Panc1 (cell line): ENCODE measurements at regions not wholly inside any gene's neighbourhood (a gene's known extent, or its start where the extent isn't known, plus 50 kb on each side); places are given as distances from the start of the nearest gene placed in this dataset.

Source experiments
- CTCF ChIP-seq: fragments of 450-650 bp; IDR thresholded peaks from 2 replicates; pipeline ENCODE4 v1.5.1; 2017; ENCODE audit warnings: mild to moderate bottlenecking
- POLR2AphosphoS5 ChIP-seq: IDR thresholded peaks from 2 replicates; pipeline ENCODE4 v1.6.1; 2012; ENCODE audit warnings: mild to moderate bottlenecking, low read depth, low read length, moderate library complexity
- SIN3A ChIP-seq: IDR thresholded peaks from 2 replicates; pipeline ENCODE4 v1.6.1; 2012; ENCODE audit warnings: low read depth, mild to moderate bottlenecking, low read length, moderate library complexity, borderline replicate concordance; ENCODE audit not compliant: insufficient read depth

GRCh38 chr12:75781532-75782046, 250.0 kb downstream of the PHLDA1 start:
- TF ChIP-seq CTCF (no peak), POLR2AphosphoS5 (no peak), SIN3A (no peak)
